Colonic mucosa (tissue), 4 donors: ENCODE measurements at regions not wholly inside any gene's neighbourhood (a gene's known extent, or its start where the extent isn't known, plus 50 kb on each side); places are given as distances from the start of the nearest gene placed in this dataset.

Source experiments
- DNase-seq: peaks from one replicate; pipeline ENCODE4 v3.0.0-alpha.2; 2020
- H3K27ac ChIP-seq: fragments of 200-600 bp; one replicate; pipeline ENCODE4 v1.8.0; 2021
- H3K27me3 ChIP-seq: fragments of 200-600 bp; one replicate; pipeline ENCODE4 v1.8.0; 2021
- H3K36me3 ChIP-seq: fragments of 200-600 bp; one replicate; pipeline ENCODE4 v1.8.0; 2021
- H3K4me1 ChIP-seq: fragments of 200-600 bp; one replicate; pipeline ENCODE4 v1.8.0; 2021; ENCODE audit warnings: mild to moderate bottlenecking
- H3K4me3 ChIP-seq: fragments of 200-600 bp; one replicate; pipeline ENCODE4 v1.8.0; 2021
- H3K9ac ChIP-seq, 2 donors: one replicate each; pipeline ENCODE4 v1.7.0; 2013; ENCODE audit warnings: control low read depth in 2 of 2, low read depth in 2 of 2, low read length in 2 of 2
- H3K9me3 ChIP-seq: fragments of 200-600 bp; one replicate; pipeline ENCODE4 v1.8.0; 2021
- intact Hi-C: fragments of 100-400 bp; cut with DNase I; formaldehyde crosslinking; loops from one replicate; pipeline ENCODE4 v1.14.1; 2022
- TF ChIP-seq, protein P1 (sequence below): fragments of 200-600 bp; IDR thresholded peaks from one replicate; pipeline ENCODE4 v1.8.0; 2022; ENCODE audit warnings: antibody characterized with exemption, mild to moderate bottlenecking
- donor health status: healthy.
- donor health status: DM: no; HTN: no; CAD: no.
- donor health status: DM: no; HTN: no; CAD: no.

DNA sequence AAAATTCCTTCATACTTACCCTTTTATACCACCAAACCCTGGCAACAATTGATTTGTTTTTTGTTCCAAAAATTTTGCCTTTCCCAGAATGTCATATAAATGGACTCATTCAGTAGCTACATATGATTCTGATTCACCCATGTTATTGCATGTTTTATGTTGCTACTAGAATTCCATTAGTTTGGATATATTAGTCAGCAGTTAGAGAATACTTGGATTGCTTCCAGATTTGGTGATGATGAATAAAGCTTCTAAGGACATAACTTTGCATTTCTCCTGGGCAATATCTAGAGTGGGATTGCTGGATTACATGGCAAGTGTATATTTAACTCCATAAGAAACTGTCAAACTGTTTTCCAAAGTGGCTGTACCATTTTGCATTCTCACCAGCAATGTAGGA lies 806.9 kb downstream of the DNAJB9 start:
- H3K4me1 ChIP-seq = no peaks in the 10 kb centered on the region
- no peaks in the 10 kb centered on the region for H3K9me3 ChIP-seq
- TF ChIP-seq, protein P1, sequence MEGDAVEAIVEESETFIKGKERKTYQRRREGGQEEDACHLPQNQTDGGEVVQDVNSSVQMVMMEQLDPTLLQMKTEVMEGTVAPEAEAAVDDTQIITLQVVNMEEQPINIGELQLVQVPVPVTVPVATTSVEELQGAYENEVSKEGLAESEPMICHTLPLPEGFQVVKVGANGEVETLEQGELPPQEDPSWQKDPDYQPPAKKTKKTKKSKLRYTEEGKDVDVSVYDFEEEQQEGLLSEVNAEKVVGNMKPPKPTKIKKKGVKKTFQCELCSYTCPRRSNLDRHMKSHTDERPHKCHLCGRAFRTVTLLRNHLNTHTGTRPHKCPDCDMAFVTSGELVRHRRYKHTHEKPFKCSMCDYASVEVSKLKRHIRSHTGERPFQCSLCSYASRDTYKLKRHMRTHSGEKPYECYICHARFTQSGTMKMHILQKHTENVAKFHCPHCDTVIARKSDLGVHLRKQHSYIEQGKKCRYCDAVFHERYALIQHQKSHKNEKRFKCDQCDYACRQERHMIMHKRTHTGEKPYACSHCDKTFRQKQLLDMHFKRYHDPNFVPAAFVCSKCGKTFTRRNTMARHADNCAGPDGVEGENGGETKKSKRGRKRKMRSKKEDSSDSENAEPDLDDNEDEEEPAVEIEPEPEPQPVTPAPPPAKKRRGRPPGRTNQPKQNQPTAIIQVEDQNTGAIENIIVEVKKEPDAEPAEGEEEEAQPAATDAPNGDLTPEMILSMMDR = no peak
- no peaks in the 10 kb centered on the region for H3K27me3 ChIP-seq
- no peak overlapping the region for H3K27ac ChIP-seq
- H3K4me3 ChIP-seq = no peak overlapping the region
- H3K9ac ChIP-seq = no peak overlapping the region
- DNase-seq = no peak
- H3K36me3 ChIP-seq = no peaks in the 10 kb centered on the region
- intact Hi-C loops = no loop called here

DNA sequence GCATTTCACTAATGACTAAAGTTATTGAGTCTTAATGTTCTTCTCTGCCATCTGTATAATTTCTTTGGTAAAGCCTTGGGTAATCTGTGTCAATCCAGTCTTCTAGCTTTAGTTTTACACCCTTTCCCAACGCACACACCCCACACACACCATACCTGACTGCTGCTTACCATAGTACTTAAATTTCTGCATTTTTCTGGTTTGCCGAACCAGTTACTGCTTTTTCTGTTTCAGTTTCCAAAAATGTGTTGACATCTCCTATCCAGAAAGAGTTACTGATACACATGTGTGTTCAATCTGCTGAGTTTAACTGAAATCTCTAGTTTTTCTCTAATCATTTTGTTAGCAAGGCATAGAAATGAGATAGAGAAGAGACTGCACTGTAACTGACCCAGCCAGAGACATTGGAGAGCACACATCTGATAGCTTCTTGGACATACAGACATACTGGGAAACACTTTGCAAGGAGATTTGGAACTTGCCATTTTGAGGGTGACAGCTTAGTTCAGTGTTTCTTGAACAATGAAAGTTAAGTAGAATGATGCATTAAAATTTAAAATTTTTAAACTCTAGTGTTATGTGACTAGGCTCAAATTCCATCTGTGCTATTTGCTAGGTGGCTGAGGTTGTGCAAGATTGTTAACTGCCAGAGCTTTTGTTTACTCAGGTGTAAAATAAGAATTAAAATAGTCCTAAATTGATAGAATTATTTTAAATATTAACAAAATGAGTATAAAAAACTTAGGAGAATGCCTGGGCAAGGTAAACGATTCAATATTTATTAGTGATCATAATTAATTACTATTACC lies 807.6 kb downstream of the DNAJB9 start:
- H3K9me3 ChIP-seq = no peaks in the 10 kb centered on the region
- no peak for DNase-seq
- H3K9ac ChIP-seq = no peak overlapping the region
- no peak overlapping the region for H3K27ac ChIP-seq
- H3K27me3 ChIP-seq = no peaks in the 10 kb centered on the region
- H3K4me1 ChIP-seq = no peaks in the 10 kb centered on the region
- H3K36me3 ChIP-seq = no peaks in the 10 kb centered on the region
- intact Hi-C loops = no loop called here
- H3K4me3 ChIP-seq = no peak overlapping the region
- TF ChIP-seq, protein P1 = no peak

DNA sequence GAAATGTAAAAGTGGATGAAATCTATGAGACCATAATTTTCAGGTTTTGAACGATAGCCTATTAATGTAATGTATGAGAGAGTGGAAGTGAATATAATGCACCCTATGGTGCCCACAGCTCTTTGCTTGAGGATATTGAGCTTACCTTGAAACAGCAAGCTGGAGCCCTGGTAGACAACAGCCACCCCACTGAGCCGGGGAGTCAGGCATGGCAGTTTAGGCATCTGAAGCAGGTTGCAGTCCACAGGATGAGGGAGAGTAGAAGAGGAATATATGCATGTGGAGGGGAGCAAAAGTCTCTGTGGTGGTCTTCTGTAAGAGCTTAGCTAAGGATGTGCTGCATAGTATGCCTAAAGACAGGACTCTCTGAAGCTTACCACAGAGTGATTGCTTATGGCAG lies 817.3 kb downstream of the DNAJB9 start:
- DNase-seq = no peak
- intact Hi-C loops = no loop called here
- H3K27me3 ChIP-seq = no peaks in the 10 kb centered on the region
- no peak overlapping the region for H3K27ac ChIP-seq
- no peaks in the 10 kb centered on the region for H3K36me3 ChIP-seq
- no peak overlapping the region for H3K9ac ChIP-seq
- H3K4me3 ChIP-seq = no peak overlapping the region
- H3K9me3 ChIP-seq = no peaks in the 10 kb centered on the region
- TF ChIP-seq, protein P1 = no peak
- no peaks in the 10 kb centered on the region for H3K4me1 ChIP-seq

DNA sequence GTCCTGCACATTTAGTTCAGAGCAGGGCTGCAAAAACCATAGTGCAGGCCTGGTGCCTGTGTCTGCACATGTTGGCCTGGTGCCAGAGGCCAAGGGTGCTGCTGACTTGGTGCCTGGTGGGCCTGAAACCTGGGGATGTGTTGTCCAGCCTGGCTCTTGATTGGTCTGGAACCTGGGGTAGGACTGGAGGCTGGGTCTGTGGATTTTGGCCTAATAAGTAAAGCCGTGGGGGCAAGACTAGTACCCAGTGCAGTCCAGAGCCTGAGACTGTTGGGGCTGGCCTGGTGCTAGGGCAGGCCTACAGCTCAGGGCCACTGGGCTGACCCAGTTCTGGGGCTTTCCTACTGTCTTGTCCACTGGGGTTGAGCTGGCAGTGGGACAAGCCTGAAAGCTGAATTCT lies 817.9 kb downstream of the DNAJB9 start:
- no peak overlapping the region for H3K4me3 ChIP-seq
- no peak overlapping the region for H3K27ac ChIP-seq
- no peak overlapping the region for H3K9ac ChIP-seq
- no peaks in the 10 kb centered on the region for H3K27me3 ChIP-seq
- TF ChIP-seq, protein P1 = no peak
- intact Hi-C loops = no loop called here
- H3K4me1 ChIP-seq = no peaks in the 10 kb centered on the region
- DNase-seq = no peak
- no peaks in the 10 kb centered on the region for H3K9me3 ChIP-seq
- no peaks in the 10 kb centered on the region for H3K36me3 ChIP-seq

DNA sequence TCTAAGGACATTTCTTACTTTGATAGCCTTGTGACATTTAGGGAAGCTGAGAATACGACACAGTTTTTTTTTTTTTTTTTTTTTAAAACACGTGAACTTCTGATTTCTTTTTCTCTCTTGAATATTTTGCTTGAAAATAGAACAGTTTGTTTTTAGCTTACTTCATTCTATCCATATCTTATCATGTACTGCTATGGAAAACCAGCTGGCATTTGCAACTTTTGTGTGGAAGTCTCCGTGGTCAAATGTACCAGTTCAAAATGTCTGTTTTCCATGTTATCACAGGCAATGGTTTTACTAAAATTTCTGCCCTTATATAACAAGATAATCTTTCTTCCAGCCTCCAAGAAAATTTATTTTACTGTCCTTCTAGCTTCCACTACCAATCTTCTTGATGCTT lies 821.6 kb downstream of the DNAJB9 start:
- Histone ChIP-seq H3K27ac (no peak overlapping the region), H3K27me3 (no peaks in the 10 kb centered on the region), H3K36me3 (no peaks in the 10 kb centered on the region), H3K4me3 (no peak overlapping the region), H3K9ac (no peak overlapping the region), H3K9me3 (no peaks in the 10 kb centered on the region), H3K4me1 (no peaks in the 10 kb centered on the region)
- intact Hi-C loops = no loop called here
- no peak for DNase-seq
- TF ChIP-seq, protein P1 = no peak
